Keratinocyte (primary cell): ENCODE measurements at regions not wholly inside any gene's neighbourhood (a gene's known extent, or its start where the extent isn't known, plus 50 kb on each side); places are given as distances from the start of the nearest gene placed in this dataset.

Source experiments
- DNase-seq: peaks from one replicate; pipeline ENCODE4 v3.0.0-alpha.2; 2011; ENCODE audit warnings: low read depth, missing footprints, low spot score
- FAIRE-seq: peaks from 2 replicates; lab custom pipeline; 2011; peaks lifted over from hg19 to GRCh38; lab: Jason Lieb, UNC
- H2AFZ ChIP-seq: 2 replicates; pipeline ENCODE4 v1.6.0; 2012; ENCODE audit warnings: low read length, control low read depth, inconsistent platforms; ENCODE audit not compliant: control insufficient read depth
- H3K27ac ChIP-seq: 2 replicates; pipeline ENCODE4 v1.5.1; 2011; ENCODE audit warnings: low read length; ENCODE audit not compliant: control insufficient read depth, insufficient read depth
- H3K27me3 ChIP-seq: 3 replicates; pipeline ENCODE4 v1.6.0; 2011; ENCODE audit warnings: low read length; ENCODE audit not compliant: control insufficient read depth, insufficient read depth; ENCODE audit errors: extremely low read depth
- H3K36me3 ChIP-seq, 2 experiments: 2 replicates in 1 of 2; 3 replicates in 1 of 2; pipeline ENCODE4 v1.5.1; 2011; ENCODE audit warnings: low read length in 2 of 2, mild to moderate bottlenecking in 1 of 2; ENCODE audit not compliant: control insufficient read depth in 2 of 2, insufficient read depth in 2 of 2; ENCODE audit errors: extremely low read depth in 1 of 2
- H3K4me1 ChIP-seq: 3 replicates; pipeline ENCODE4 v1.5.1; 2011; ENCODE audit warnings: low read length; ENCODE audit not compliant: control insufficient read depth, insufficient read depth; ENCODE audit errors: extremely low read depth
- H3K4me2 ChIP-seq: 3 replicates; pipeline ENCODE4 v1.6.0; 2011; ENCODE audit warnings: low read depth, low read length; ENCODE audit not compliant: control insufficient read depth, insufficient read depth; ENCODE audit errors: extremely low read depth
- H3K4me3 ChIP-seq, 3 experiments: fragments of 200-600 bp in 1 of 3; sonication (generic) in 1 of 3; 2 replicates in 2 of 3; 3 replicates in 1 of 3; pipeline ENCODE4 v1.5.1; 2011 to 2016; ENCODE audit warnings: low read length in 3 of 3, mild to moderate bottlenecking in 3 of 3, control low read depth in 2 of 3, inconsistent platforms in 1 of 3, low read depth in 1 of 3, mixed read lengths in 1 of 3, mixed run types in 1 of 3, moderate library complexity in 1 of 3; ENCODE audit not compliant: control insufficient read depth in 2 of 3, insufficient read depth in 2 of 3; ENCODE audit errors: extremely low read depth in 1 of 3
- H3K79me2 ChIP-seq: 2 replicates; pipeline ENCODE4 v1.6.0; 2012; ENCODE audit warnings: low read length; ENCODE audit not compliant: control insufficient read depth, insufficient read depth
- H3K9ac ChIP-seq: 3 replicates; pipeline ENCODE4 v1.6.0; 2011; ENCODE audit warnings: low read length; ENCODE audit not compliant: control insufficient read depth, insufficient read depth; ENCODE audit errors: extremely low read depth
- H3K9me1 ChIP-seq: 3 replicates; pipeline ENCODE4 v1.6.0; 2011; ENCODE audit warnings: low read length; ENCODE audit not compliant: control insufficient read depth, insufficient read depth; ENCODE audit errors: extremely low read depth
- H3K9me3 ChIP-seq: 2 replicates; pipeline ENCODE4 v1.5.1; 2012; ENCODE audit warnings: low read depth, low read length; ENCODE audit not compliant: control insufficient read depth
- H4K20me1 ChIP-seq: 3 replicates; pipeline ENCODE4 v1.6.0; 2011; ENCODE audit warnings: low read length; ENCODE audit not compliant: control insufficient read depth, insufficient read depth; ENCODE audit errors: extremely low read depth
- EZH2 ChIP-seq: IDR thresholded peaks from one replicate; pipeline ENCODE4 v1.6.1; 2012; ENCODE audit warnings: inconsistent platforms, mild to moderate bottlenecking, low read length, moderate library complexity
- dilution Hi-C: fragments of 300-500 bp; cut with MboI; formaldehyde crosslinking; loops from one replicate; pipeline ENCODE4 v1.7.0; 2020; ENCODE audit warnings: low sequenced_read_pairs; ENCODE audit not compliant: extremely low pct_ligation_motif_present
- TF ChIP-seq, protein P1 (sequence below), 3 experiments: IDR thresholded peaks in 1 of 3; conservative IDR thresholded peaks in 1 of 3; optimal IDR thresholded peaks in 1 of 3; 2 replicates in 2 of 3; 3 replicates in 1 of 3; pipeline versions ENCODE3 to v1.5.1; 2011; ENCODE audit warnings: low read length in 3 of 3, mild to moderate bottlenecking in 3 of 3, moderate library complexity in 2 of 3, control low read depth in 1 of 3, inconsistent platforms in 1 of 3; ENCODE audit not compliant: insufficient read depth in 2 of 3; ENCODE audit errors: extremely low read depth in 1 of 3

GRCh38 chr10:78438907-78439809 lies 405.5 kb downstream of the RPS24 start:
- dilution Hi-C loops, result no loop called here
- no peaks in the 10 kb centered on the region for H3K36me3 ChIP-seq
- H3K9me1 ChIP-seq, result no peaks in the 10 kb centered on the region
- no peak overlapping the region for H3K4me2 ChIP-seq
- DNase-seq (no peak), FAIRE-seq (no peak)
- no peak overlapping the region for H3K9ac ChIP-seq
- peaks cover 4% of the 10 kb centered on the region for H4K20me1 ChIP-seq
- no peaks in the 10 kb centered on the region for H3K27me3 ChIP-seq
- no peaks in the 10 kb centered on the region for H3K4me1 ChIP-seq
- no peaks in the 10 kb centered on the region for H3K9me3 ChIP-seq
- H2AFZ ChIP-seq, result no peak overlapping the region
- no peak for TF ChIP-seq EZH2
- TF ChIP-seq, protein P1, sequence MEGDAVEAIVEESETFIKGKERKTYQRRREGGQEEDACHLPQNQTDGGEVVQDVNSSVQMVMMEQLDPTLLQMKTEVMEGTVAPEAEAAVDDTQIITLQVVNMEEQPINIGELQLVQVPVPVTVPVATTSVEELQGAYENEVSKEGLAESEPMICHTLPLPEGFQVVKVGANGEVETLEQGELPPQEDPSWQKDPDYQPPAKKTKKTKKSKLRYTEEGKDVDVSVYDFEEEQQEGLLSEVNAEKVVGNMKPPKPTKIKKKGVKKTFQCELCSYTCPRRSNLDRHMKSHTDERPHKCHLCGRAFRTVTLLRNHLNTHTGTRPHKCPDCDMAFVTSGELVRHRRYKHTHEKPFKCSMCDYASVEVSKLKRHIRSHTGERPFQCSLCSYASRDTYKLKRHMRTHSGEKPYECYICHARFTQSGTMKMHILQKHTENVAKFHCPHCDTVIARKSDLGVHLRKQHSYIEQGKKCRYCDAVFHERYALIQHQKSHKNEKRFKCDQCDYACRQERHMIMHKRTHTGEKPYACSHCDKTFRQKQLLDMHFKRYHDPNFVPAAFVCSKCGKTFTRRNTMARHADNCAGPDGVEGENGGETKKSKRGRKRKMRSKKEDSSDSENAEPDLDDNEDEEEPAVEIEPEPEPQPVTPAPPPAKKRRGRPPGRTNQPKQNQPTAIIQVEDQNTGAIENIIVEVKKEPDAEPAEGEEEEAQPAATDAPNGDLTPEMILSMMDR (optimal IDR thresholded peaks at IDR 0.05 in 1 of 3, IDR thresholded peaks at IDR 0.05 in 1 of 3, conservative IDR thresholded peaks at IDR 0.05 in 1 of 3; ENCODE audit: extremely low read depth in 1 of 3, insufficient read depth in 2 of 3, low read length in 3 of 3), result no peak
- H3K4me3 ChIP-seq, result no peak overlapping the region
- no peak overlapping the region for H3K27ac ChIP-seq
- no peaks in the 10 kb centered on the region for H3K79me2 ChIP-seq

DNA sequence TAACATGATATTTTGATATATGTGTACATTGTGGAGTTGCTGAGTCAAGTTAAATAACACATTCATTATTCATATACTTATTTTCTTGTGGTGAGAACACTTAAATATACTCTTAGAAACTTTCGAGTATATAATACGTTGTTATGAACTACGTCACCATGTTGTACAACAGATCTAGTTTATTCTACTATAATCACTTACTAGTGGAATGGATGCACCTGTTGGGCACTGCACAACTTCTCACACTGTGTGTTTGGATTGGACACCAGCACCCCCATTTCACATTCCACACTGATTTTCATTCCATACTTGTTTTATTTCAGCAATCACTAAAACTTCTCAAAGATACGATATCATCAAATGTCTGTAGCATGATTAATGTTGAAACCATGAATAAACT lies 407.3 kb downstream of the RPS24 start:
- no peak for DNase-seq
- no peak for FAIRE-seq
- no peak overlapping the region for H3K4me2 ChIP-seq
- no peaks in the 10 kb centered on the region for H3K9me3 ChIP-seq
- TF ChIP-seq, protein P1 (optimal IDR thresholded peaks at IDR 0.05 in 1 of 3, IDR thresholded peaks at IDR 0.05 in 1 of 3, conservative IDR thresholded peaks at IDR 0.05 in 1 of 3; ENCODE audit: extremely low read depth in 1 of 3, insufficient read depth in 2 of 3, low read length in 3 of 3), result no peak
- H3K9me1 ChIP-seq, result no peaks in the 10 kb centered on the region
- no peaks in the 10 kb centered on the region for H3K36me3 ChIP-seq
- H3K4me1 ChIP-seq, result no peaks in the 10 kb centered on the region
- H3K79me2 ChIP-seq, result no peaks in the 10 kb centered on the region
- H3K27me3 ChIP-seq, result no peaks in the 10 kb centered on the region
- H2AFZ ChIP-seq, result no peak overlapping the region
- H3K4me3 ChIP-seq, result no peak overlapping the region
- no peak overlapping the region for H3K9ac ChIP-seq
- H3K27ac ChIP-seq, result no peak overlapping the region
- dilution Hi-C loops, result no loop called here
- peaks cover 4% of the 10 kb centered on the region for H4K20me1 ChIP-seq
